H1 (cell line): ENCODE measurements at regions not wholly inside any gene's neighbourhood (a gene's known extent, or its start where the extent isn't known, plus 50 kb on each side); places are given as distances from the start of the nearest gene placed in this dataset.

Experiments
- CTCF ChIA-PET: fragments of 300-600 bp; sonication (Branson Sonifier 250); formaldehyde crosslinking; loops from one replicate; lab custom pipeline; 2021; ENCODE audit not compliant: partially characterized antibody; lab: Charles Lee
- POLR2A ChIA-PET: fragments of 300-600 bp; sonication (Branson Sonifier 250); formaldehyde crosslinking; loops from one replicate; lab custom pipeline; 2021; ENCODE audit warnings: inconsistent platforms; ENCODE audit not compliant: partially characterized antibody; lab: Charles Lee
- DNase-seq, 2 experiments: peaks; one replicate each; pipeline versions ENCODE4 v3.0.0 to v3.0.0-alpha.2; 2010 to 2022; ENCODE audit warnings: low spot score in 2 of 2, low read depth in 1 of 2, mixed read lengths in 1 of 2
- FAIRE-seq: peaks from 2 replicates; lab custom pipeline; 2011; peaks lifted over from hg19 to GRCh38; lab: Jason Lieb, UNC
- H2AFZ ChIP-seq: 2 replicates; pipeline ENCODE4 v1.8.1; 2012; ENCODE audit warnings: low read length, inconsistent platforms
- H2AK5ac ChIP-seq: 2 replicates; pipeline ENCODE4 v1.6.1; 2013; ENCODE audit warnings: low read depth, low read length
- H2BK120ac ChIP-seq: replicated peaks from 2 replicates; pipeline ENCODE3; 2013; ENCODE audit warnings: low read depth, low read length, inconsistent platforms
- H2BK12ac ChIP-seq: 2 replicates; pipeline ENCODE4 v1.6.1; 2013; ENCODE audit warnings: low read depth, low read length
- H2BK15ac ChIP-seq: 2 replicates; pipeline ENCODE4 v1.6.1; 2013; ENCODE audit warnings: low read length
- H2BK20ac ChIP-seq: 2 replicates; pipeline ENCODE4 v1.6.1; 2013; ENCODE audit warnings: low read length
- H2BK5ac ChIP-seq: 2 replicates; pipeline ENCODE4 v1.6.1; 2013; ENCODE audit warnings: low read depth, low read length
- H3K14ac ChIP-seq: 2 replicates; pipeline ENCODE4 v1.6.1; 2013; ENCODE audit warnings: inconsistent platforms; ENCODE audit not compliant: insufficient read length
- H3K18ac ChIP-seq: 2 replicates; pipeline ENCODE4 v1.6.1; 2013; ENCODE audit warnings: low read length; ENCODE audit errors: extremely low read depth
- H3K23ac ChIP-seq: 2 replicates; pipeline ENCODE4 v1.6.1; 2013; ENCODE audit warnings: inconsistent platforms; ENCODE audit not compliant: insufficient read length
- H3K23me2 ChIP-seq: 2 replicates; pipeline ENCODE4 v1.6.1; 2013; ENCODE audit warnings: low read depth, low read length
- H3K27ac ChIP-seq: 2 replicates; pipeline ENCODE4 v1.6.1; 2011; ENCODE audit warnings: low read depth, low read length, inconsistent platforms
- H3K27me3 ChIP-seq, 4 experiments: replicated peaks in 1 of 4; 1 replicate in 1 of 4; 2 replicates in 3 of 4; pipeline versions ENCODE4 v1.6.1 to v1.8.1; 2011 to 2013; ENCODE audit warnings: low read length in 3 of 4, mild to moderate bottlenecking in 3 of 4, inconsistent platforms in 2 of 4, mixed read lengths in 2 of 4, moderate library complexity in 1 of 4; ENCODE audit not compliant: control insufficient read depth in 3 of 4, insufficient read depth in 3 of 4; ENCODE audit errors: extremely low read depth in 1 of 4
- H3K36me3 ChIP-seq, 4 experiments: 2 replicates each; pipeline versions ENCODE4 v1.6.1 to v1.8.1; 2011 to 2013; ENCODE audit warnings: mild to moderate bottlenecking in 4 of 4, low read length in 3 of 4, moderate library complexity in 2 of 4, control low read depth in 1 of 4, inconsistent platforms in 1 of 4; ENCODE audit not compliant: insufficient read depth in 4 of 4, control insufficient read depth in 2 of 4
- H3K4ac ChIP-seq: replicated peaks from 2 replicates; pipeline ENCODE3; 2013; ENCODE audit warnings: low read length, low read depth, mixed read lengths, inconsistent platforms; ENCODE audit not compliant: insufficient read length
- H3K4me1 ChIP-seq, 4 experiments: replicated peaks in 1 of 4; 1 replicate in 1 of 4; 2 replicates in 3 of 4; pipeline versions ENCODE4 v1.6.1 to v1.8.1; 2011 to 2013; ENCODE audit warnings: low read length in 3 of 4, inconsistent platforms in 2 of 4, mixed read lengths in 1 of 4; ENCODE audit not compliant: insufficient read depth in 4 of 4, control insufficient read depth in 3 of 4
- H3K4me2 ChIP-seq, 2 experiments: 2 replicates each; pipeline versions ENCODE4 v1.6.1 to v1.8.1; 2011 to 2013; ENCODE audit warnings: low read depth in 2 of 2, low read length in 2 of 2, control low read depth in 1 of 2, inconsistent platforms in 1 of 2, mild to moderate bottlenecking in 1 of 2; ENCODE audit not compliant: insufficient read depth in 1 of 2
- H3K4me3 ChIP-seq, 4 experiments: fragments of 200-600, 300-600 bp in 1 of 4; sonication (generic), shearing (Covaris generic), sonication (Bioruptor Twin) in 1 of 4; 2 replicates each; pipeline versions ENCODE4 v1.5.1 to v1.8.1; 2011 to 2016; ENCODE audit warnings: low read length in 4 of 4, low read depth in 3 of 4, control low read depth in 2 of 4, inconsistent platforms in 2 of 4, mild to moderate bottlenecking in 2 of 4, mixed read lengths in 1 of 4, moderate library complexity in 1 of 4; ENCODE audit not compliant: insufficient read depth in 2 of 4; ENCODE audit errors: extremely low read depth in 1 of 4
- H3K56ac ChIP-seq: replicated peaks from 2 replicates; pipeline ENCODE3; 2013; ENCODE audit warnings: low read depth, mild to moderate bottlenecking, mixed read lengths, low read length, inconsistent platforms; ENCODE audit not compliant: insufficient read length
- H3K79me1 ChIP-seq: 2 replicates; pipeline ENCODE4 v1.6.1; 2013; ENCODE audit warnings: low read depth, low read length, control low read depth
- H3K79me2 ChIP-seq, 2 experiments: 2 replicates each; pipeline versions ENCODE4 v1.6.1 to v1.8.1; 2012 to 2013; ENCODE audit warnings: low read length in 2 of 2, mild to moderate bottlenecking in 2 of 2, inconsistent platforms in 1 of 2; ENCODE audit not compliant: insufficient read depth in 2 of 2, control insufficient read depth in 1 of 2
- H3K9ac ChIP-seq, 4 experiments: replicated peaks in 1 of 4; 1 replicate in 1 of 4; 2 replicates in 3 of 4; pipeline versions ENCODE4 v1.6.1 to v1.8.1; 2011 to 2013; ENCODE audit warnings: low read depth in 3 of 4, low read length in 3 of 4, control low read depth in 2 of 4, mild to moderate bottlenecking in 2 of 4, moderate library complexity in 2 of 4, inconsistent platforms in 1 of 4; ENCODE audit errors: extremely low read depth in 1 of 4
- H3K9me3 ChIP-seq, 2 experiments: 2 replicates each; pipeline versions ENCODE4 v1.6.1 to v1.8.1; 2012 to 2013; ENCODE audit warnings: mild to moderate bottlenecking in 2 of 2, moderate library complexity in 2 of 2, control low read depth in 1 of 2, inconsistent platforms in 1 of 2, low read depth in 1 of 2, low read length in 1 of 2, mixed read lengths in 1 of 2; ENCODE audit not compliant: insufficient read depth in 2 of 2
- H4K20me1 ChIP-seq, 2 experiments: replicated peaks in 1 of 2; 2 replicates each; pipeline versions ENCODE3 to v1.8.1; 2011 to 2013; ENCODE audit warnings: inconsistent platforms in 2 of 2, low read length in 2 of 2, mild to moderate bottlenecking in 1 of 2; ENCODE audit not compliant: insufficient read depth in 2 of 2, control insufficient read depth in 1 of 2
- H4K5ac ChIP-seq: 2 replicates; pipeline ENCODE4 v1.6.1; 2013; ENCODE audit warnings: low read length, low read depth, mixed read lengths, inconsistent platforms; ENCODE audit not compliant: insufficient read length
- H4K8ac ChIP-seq: 2 replicates; pipeline ENCODE4 v1.8.0; 2013; ENCODE audit warnings: mild to moderate bottlenecking, moderate library complexity, low read length, inconsistent platforms; ENCODE audit not compliant: insufficient read depth; ENCODE audit errors: extremely low read depth
- H4K91ac ChIP-seq: replicated peaks from 2 replicates; pipeline ENCODE3; 2013; ENCODE audit warnings: low read length, mixed read lengths, inconsistent platforms; ENCODE audit not compliant: insufficient read length
- BCL11A ChIP-seq, 2 experiments: IDR thresholded peaks; one replicate each; pipeline ENCODE4 v1.6.1; 2011; ENCODE audit warnings: low read depth in 2 of 2, low read length in 2 of 2, mild to moderate bottlenecking in 2 of 2
- whole genome bisulfite sequencing, 2 experiments: shearing (Covaris generic) in 1 of 2; methylation state at CpG; one replicate each; pipeline versions ENCODE4 v1.1.6 to v1.1.7; 2013 to 2015; ENCODE audit warnings: low lambda C conversion rate in 2 of 2, mixed read lengths in 2 of 2, inconsistent platforms in 1 of 2, low coverage in 1 of 2, missing lambda C conversion rate in 1 of 2; ENCODE audit not compliant: insufficient replicate concordance in 2 of 2, insufficient coverage in 1 of 2, insufficient read length in 1 of 2; ENCODE audit errors: extremely low coverage in 1 of 2, missing lambda C conversion rate in 1 of 2; 5-methylcytosine and 5-hydroxymethylcytosine counted together

DNA sequence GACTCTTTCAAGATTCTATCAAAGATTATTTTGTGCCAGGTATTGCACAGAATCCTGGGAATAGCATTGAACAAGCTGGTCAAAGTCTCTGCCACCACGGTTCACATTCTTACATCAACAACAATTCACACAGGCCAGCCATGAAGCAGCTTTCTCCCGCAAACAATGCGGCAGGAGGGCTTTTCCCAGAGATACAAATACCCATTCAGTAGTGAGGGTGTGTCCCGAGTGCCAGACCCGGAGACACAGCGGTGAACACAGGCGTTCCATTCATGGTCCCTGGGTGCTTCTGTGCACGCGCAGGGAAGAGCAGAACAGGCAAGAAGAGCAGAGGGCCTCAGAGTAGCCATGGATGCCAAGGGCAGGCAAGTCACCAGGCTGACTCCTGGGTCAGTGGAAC is 83.3 kb upstream of the PDE10A start:
- Histone ChIP-seq H2BK120ac (no peak overlapping the region), H2BK15ac (no peak overlapping the region), H3K4me2 (no peak overlapping the region), H4K8ac (no peak overlapping the region), H3K27ac (no peak overlapping the region), H3K56ac (no peak overlapping the region), H2BK5ac (no peak overlapping the region), H3K18ac (no peak overlapping the region), H3K9me3 (peaks cover 0 to 3% of the 10 kb centered on the region in 2 experiments; a peak in 1 of 4 replicates), H2BK20ac (no peak overlapping the region), H3K36me3 (no peaks in the 10 kb centered on the region), H2BK12ac (no peak overlapping the region), H3K4ac (no peak overlapping the region), H3K27me3 (no peaks in the 10 kb centered on the region), H4K91ac (no peak overlapping the region), H4K5ac (no peak overlapping the region), H3K4me3 (no peak overlapping the region), H3K14ac (no peak overlapping the region), H3K9ac (no peak overlapping the region), H3K79me2 (no peaks in the 10 kb centered on the region), H4K20me1 (peaks cover 0 to 2% of the 10 kb centered on the region in 2 experiments), H3K23ac (no peak overlapping the region), H3K79me1 (no peaks in the 10 kb centered on the region), H2AFZ (no peak overlapping the region), H2AK5ac (no peak overlapping the region), H3K4me1 (no peaks in the 10 kb centered on the region), H3K23me2 (peaks cover 5% of the 10 kb centered on the region; the same call in 1 of the 2 replicates)
- ChIA-PET CTCF (interaction anchor here (1.0 to 2.9 kb wide), 3 partner anchors 9 to 105 kb away, joined by 3 to 15 read pairs (median 15); no protein-coding TSS in a partner anchor), POLR2A (no interaction called here)
- FAIRE-seq (no peak), DNase-seq (no peak)
- 95% methylated on average over 9 of the region's 9 CpGs; no CpG with 5 or more reads in 1 of the 2 experiments for WGBS, 2 experiments
- no peak for TF ChIP-seq BCL11A (IDR thresholded peaks at IDR 0.05; ENCODE audit: low read depth in 2 of 2, low read length in 2 of 2)
